Neutrophil (primary cell): ENCODE measurements at regions not wholly inside any gene's neighbourhood (a gene's known extent, or its start where the extent isn't known, plus 50 kb on each side); places are given as distances from the start of the nearest gene placed in this dataset.
"Not testable (repeated sequence)": the region's sequence is repeated elsewhere in the genome, so short reads cannot be mapped to it uniquely, and the experiment has no call there.

Source experiments
- H3K27ac ChIP-seq: fragments of 200-600 bp; sonication (generic); 2 replicates; pipeline ENCODE4 v1.5.1; 2016; ENCODE audit warnings: mild to moderate bottlenecking, moderate library complexity
- H3K27me3 ChIP-seq: fragments of 200-600 bp; sonication (generic); 2 replicates; pipeline ENCODE4 v1.6.0; 2016; ENCODE audit warnings: mild to moderate bottlenecking
- H3K36me3 ChIP-seq: fragments of 200-600 bp; sonication (generic); 2 replicates; pipeline ENCODE4 v1.5.1; 2017
- H3K4me1 ChIP-seq, 2 experiments: fragments of 200-600 bp in 1 of 2; sonication (generic) in 1 of 2; 1 replicate in 1 of 2; 2 replicates in 1 of 2; pipeline versions ENCODE4 v1.5.1 to v1.6.1; 2013 to 2016; ENCODE audit warnings: low read depth in 1 of 2, low read length in 1 of 2, mild to moderate bottlenecking in 1 of 2, moderate library complexity in 1 of 2; ENCODE audit not compliant: control insufficient read depth in 1 of 2, insufficient read depth in 1 of 2
- H3K4me3 ChIP-seq, 2 experiments: fragments of 200-600 bp in 1 of 2; sonication (generic) in 1 of 2; 1 replicate in 1 of 2; 2 replicates in 1 of 2; pipeline ENCODE4 v1.5.1; 2013 to 2016; ENCODE audit warnings: low read depth in 1 of 2, low read length in 1 of 2, mild to moderate bottlenecking in 1 of 2, moderate library complexity in 1 of 2
- H3K9me3 ChIP-seq: fragments of 200-600 bp; sonication (generic); 2 replicates; pipeline ENCODE4 v1.5.1; 2016
- CTCF ChIP-seq: fragments of 200-600 bp; sonication (generic); IDR thresholded peaks from 2 replicates; pipeline ENCODE4 v1.5.1; 2016; ENCODE audit warnings: antibody characterized with exemption

GRCh38 chr19:30066781-30067759 lies 125.0 kb downstream of the URI1 start:
- no peak for TF ChIP-seq CTCF
- no peak overlapping the region for H3K4me3 ChIP-seq
- no peaks in the 10 kb centered on the region for H3K9me3 ChIP-seq
- no peaks in the 10 kb centered on the region for H3K27me3 ChIP-seq
- no peak overlapping the region for H3K27ac ChIP-seq
- no peaks in the 10 kb centered on the region for H3K4me1 ChIP-seq
- no peaks in the 10 kb centered on the region for H3K36me3 ChIP-seq

- H3K9me3 ChIP-seq, H3K27ac ChIP-seq, H3K27me3 ChIP-seq, H3K4me1 ChIP-seq, H3K4me3 ChIP-seq, H3K36me3 ChIP-seq: not testable (repeated sequence)
These were observed 126.0 kb downstream of the URI1 start for GRCh38 chr19:30067956-30068506.

GRCh38 chr19:30068528-30069395 lies 126.7 kb downstream of the URI1 start:
- Histone ChIP-seq H3K9me3 (no peaks in the 10 kb centered on the region), H3K27ac (no peak overlapping the region), H3K4me3 (no peak overlapping the region), H3K4me1 (no peaks in the 10 kb centered on the region), H3K36me3 (no peaks in the 10 kb centered on the region), H3K27me3 (no peaks in the 10 kb centered on the region)
- no peak for TF ChIP-seq CTCF

- H3K9me3 ChIP-seq: no peaks in the 10 kb centered on the region
- no peaks in the 10 kb centered on the region for H3K4me1 ChIP-seq
- H3K4me3 ChIP-seq: no peak overlapping the region
- no peaks in the 10 kb centered on the region for H3K36me3 ChIP-seq
- no peak for TF ChIP-seq CTCF
- H3K27me3 ChIP-seq: no peaks in the 10 kb centered on the region
- H3K27ac ChIP-seq: no peak overlapping the region
These were observed 127.6 kb downstream of the URI1 start for GRCh38 chr19:30069535-30070197.

GRCh38 chr19:30070198-30070967 lies 128.3 kb downstream of the URI1 start:
- TF ChIP-seq CTCF: no peak
- Histone ChIP-seq H3K36me3 (no peaks in the 10 kb centered on the region), H3K9me3 (no peaks in the 10 kb centered on the region), H3K4me1 (no peaks in the 10 kb centered on the region), H3K4me3 (no peak overlapping the region), H3K27me3 (no peaks in the 10 kb centered on the region), H3K27ac (no peak overlapping the region)
